HCT116 (cell line): ENCODE measurements at regions not wholly inside any gene's neighbourhood (a gene's known extent, or its start where the extent isn't known, plus 50 kb on each side); places are given as distances from the start of the nearest gene placed in this dataset.

Experiments
- CEBPB ChIP-seq: IDR thresholded peaks from 2 replicates; pipeline ENCODE4 v1.6.1; 2012; ENCODE audit warnings: low read depth
- CTCF ChIP-seq, 3 experiments: fragments of 200-600 bp in 1 of 3; sonication (generic) in 1 of 3; IDR thresholded peaks in 2 of 3; conservative IDR thresholded peaks in 1 of 3; 2 replicates each; pipeline ENCODE4 v1.5.1; 2012 to 2017; ENCODE audit warnings: low read depth in 2 of 3, low read length in 2 of 3, antibody characterized with exemption in 1 of 3, borderline replicate concordance in 1 of 3, control low read depth in 1 of 3, mild to moderate bottlenecking in 1 of 3, mixed read lengths in 1 of 3, mixed run types in 1 of 3, moderate library complexity in 1 of 3; ENCODE audit not compliant: insufficient read depth in 1 of 3
- ELF1 ChIP-seq: IDR thresholded peaks from 2 replicates; pipeline ENCODE4 v1.6.1; 2012; ENCODE audit warnings: low read depth, borderline replicate concordance
- EZH2phosphoT487 ChIP-seq: fragments of 200-600 bp; IDR thresholded peaks from 2 replicates; pipeline ENCODE4 v1.6.1; 2018; ENCODE audit warnings: antibody characterized with exemption, borderline replicate concordance
- POLR2A ChIP-seq: IDR thresholded peaks from 2 replicates; pipeline ENCODE4 v1.7.0; 2011; ENCODE audit warnings: borderline replicate concordance; ENCODE audit not compliant: insufficient read depth, insufficient read length; ENCODE audit errors: extremely low read depth
- REST ChIP-seq: IDR thresholded peaks from 2 replicates; pipeline ENCODE4 v1.6.1; 2012; ENCODE audit warnings: low read depth
- TCF7L2 ChIP-seq: IDR thresholded peaks from 2 replicates; pipeline ENCODE4 v1.7.0; 2011; ENCODE audit warnings: borderline replicate concordance, inconsistent platforms; ENCODE audit not compliant: insufficient read depth, insufficient read length; ENCODE audit errors: extremely low read depth
- YY1 ChIP-seq: IDR thresholded peaks from 2 replicates; pipeline ENCODE4 v1.6.1; 2011; ENCODE audit warnings: low read length, low read depth, moderate library complexity, mild to moderate bottlenecking; ENCODE audit not compliant: insufficient replicate concordance; ENCODE audit errors: extremely low read depth

- TF ChIP-seq CTCF (IDR thresholded peaks at IDR 0.05 in 2 of 3, conservative IDR thresholded peaks at IDR 0.05 in 1 of 3; ENCODE audit: borderline replicate concordance in 1 of 3, insufficient read depth in 1 of 3, low read depth in 2 of 3, low read length in 2 of 3) = no peak
- no peak for TF ChIP-seq ELF1
- no peak for TF ChIP-seq REST
- no peak for TF ChIP-seq POLR2A
- no peak for TF ChIP-seq EZH2phosphoT487
- no peak for TF ChIP-seq YY1
- TF ChIP-seq CEBPB = no peak
- no peak for TF ChIP-seq TCF7L2
These were observed 165.0 kb upstream of the GORAB start for GRCh38 chr1:170366980-170367379.
